ENCODE measurements at regions not wholly inside any gene's neighbourhood (a gene's known extent, or its start where the extent isn't known, plus 50 kb on each side); places are given as distances from the start of the nearest gene placed in this dataset.

DNA sequence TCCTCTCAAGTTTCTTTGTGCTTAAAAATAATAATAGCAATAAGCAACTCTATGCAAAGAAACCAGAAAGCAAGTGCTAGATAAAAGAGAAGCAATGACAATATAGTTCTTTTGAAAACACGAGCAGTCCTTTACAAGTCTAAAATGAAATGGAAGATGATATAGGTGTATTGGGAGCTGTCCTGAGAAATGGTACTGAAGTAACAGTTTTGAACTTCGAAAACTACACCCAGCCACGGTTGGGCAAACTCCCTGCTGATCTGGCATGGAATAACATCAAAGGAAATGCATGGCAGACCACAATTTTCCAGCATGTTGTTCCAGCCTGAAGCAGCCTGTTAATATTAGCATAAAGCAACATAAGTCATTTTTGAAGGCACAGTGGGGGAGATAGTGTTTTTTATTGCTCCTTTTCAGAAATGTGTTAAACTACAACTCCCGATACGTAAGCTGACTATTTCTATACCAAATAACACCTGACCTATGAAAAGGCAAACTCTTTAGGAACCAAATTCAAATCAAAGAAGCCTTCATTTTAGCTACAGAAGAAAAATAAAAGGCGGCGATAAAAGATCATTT, 596.1 kb upstream of the KLHL29 start:
- no peak for TF ChIP-seq POLR2A (IDR thresholded peaks at IDR 0.05)
- TF ChIP-seq, protein P1, sequence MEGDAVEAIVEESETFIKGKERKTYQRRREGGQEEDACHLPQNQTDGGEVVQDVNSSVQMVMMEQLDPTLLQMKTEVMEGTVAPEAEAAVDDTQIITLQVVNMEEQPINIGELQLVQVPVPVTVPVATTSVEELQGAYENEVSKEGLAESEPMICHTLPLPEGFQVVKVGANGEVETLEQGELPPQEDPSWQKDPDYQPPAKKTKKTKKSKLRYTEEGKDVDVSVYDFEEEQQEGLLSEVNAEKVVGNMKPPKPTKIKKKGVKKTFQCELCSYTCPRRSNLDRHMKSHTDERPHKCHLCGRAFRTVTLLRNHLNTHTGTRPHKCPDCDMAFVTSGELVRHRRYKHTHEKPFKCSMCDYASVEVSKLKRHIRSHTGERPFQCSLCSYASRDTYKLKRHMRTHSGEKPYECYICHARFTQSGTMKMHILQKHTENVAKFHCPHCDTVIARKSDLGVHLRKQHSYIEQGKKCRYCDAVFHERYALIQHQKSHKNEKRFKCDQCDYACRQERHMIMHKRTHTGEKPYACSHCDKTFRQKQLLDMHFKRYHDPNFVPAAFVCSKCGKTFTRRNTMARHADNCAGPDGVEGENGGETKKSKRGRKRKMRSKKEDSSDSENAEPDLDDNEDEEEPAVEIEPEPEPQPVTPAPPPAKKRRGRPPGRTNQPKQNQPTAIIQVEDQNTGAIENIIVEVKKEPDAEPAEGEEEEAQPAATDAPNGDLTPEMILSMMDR (IDR thresholded peaks at IDR 0.05): no peak
